ENCODE measurements at regions not wholly inside any gene's neighbourhood (a gene's known extent, or its start where the extent isn't known, plus 50 kb on each side); places are given as distances from the start of the nearest gene placed in this dataset.
A peak's percentile ranks its signal among the peaks of the same experiment; 100 is the strongest.

DNA sequence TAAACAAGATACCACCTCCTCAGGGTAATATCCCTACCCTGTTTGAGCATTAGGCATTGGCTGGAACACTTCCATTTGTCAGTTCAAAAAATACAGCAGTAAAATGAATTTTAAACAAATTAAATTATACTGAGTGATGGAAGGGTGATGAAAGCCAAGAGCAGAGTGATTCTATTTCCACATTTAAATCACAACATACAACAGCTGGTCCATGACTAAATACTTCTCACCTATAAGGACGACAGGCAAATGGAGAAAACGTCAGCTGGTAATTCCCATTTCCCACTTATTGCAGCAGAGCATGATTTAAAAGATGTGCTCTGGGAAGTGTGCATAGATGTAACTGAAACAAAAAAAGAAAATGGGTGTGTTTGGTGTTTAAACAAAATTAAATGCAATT lies 543.6 kb upstream of the DAB2 start:
- no peak for DNase-seq (ENCODE audit: low read depth)

DNA sequence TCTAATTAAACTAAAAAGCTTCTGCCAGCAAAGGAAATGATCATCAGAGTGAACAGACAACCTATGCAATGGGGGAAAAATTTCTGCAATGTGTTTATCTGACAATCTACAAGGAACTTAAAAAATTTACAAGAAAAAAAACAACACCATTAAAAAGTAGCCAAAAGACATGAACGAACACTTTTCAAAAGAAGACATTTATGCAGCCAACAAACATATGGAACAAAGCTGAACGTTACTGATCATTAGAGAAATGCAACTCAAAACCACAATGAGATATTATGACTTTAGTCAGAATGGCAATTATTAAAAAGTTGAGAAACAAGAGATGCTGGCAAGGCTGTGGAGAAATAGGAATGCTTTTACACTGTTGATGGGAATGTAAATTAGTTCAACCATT lies 530.4 kb upstream of the DAB2 start:
- no peak for DNase-seq (ENCODE audit: low read depth)

DNA sequence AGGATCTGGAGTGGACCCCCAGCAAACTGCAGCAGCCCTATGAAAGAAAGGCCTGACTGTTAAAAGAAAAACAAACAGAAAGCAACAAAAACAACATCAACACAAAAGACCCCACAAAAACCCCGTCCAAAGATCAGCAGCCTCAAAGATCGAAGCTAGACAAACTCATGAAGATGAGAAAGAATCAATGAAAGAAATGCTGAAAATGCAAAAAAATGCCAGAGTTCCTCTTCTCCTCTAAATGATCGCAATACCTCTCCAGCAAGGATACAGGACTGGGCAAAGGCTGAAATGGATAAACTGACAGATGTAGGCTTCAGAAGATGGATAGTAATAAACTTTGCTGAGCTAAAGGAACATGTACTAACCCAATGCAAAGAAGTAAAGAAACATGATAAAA lies 526.3 kb upstream of the DAB2 start:
- no peak for DNase-seq (ENCODE audit: low read depth)

DNA sequence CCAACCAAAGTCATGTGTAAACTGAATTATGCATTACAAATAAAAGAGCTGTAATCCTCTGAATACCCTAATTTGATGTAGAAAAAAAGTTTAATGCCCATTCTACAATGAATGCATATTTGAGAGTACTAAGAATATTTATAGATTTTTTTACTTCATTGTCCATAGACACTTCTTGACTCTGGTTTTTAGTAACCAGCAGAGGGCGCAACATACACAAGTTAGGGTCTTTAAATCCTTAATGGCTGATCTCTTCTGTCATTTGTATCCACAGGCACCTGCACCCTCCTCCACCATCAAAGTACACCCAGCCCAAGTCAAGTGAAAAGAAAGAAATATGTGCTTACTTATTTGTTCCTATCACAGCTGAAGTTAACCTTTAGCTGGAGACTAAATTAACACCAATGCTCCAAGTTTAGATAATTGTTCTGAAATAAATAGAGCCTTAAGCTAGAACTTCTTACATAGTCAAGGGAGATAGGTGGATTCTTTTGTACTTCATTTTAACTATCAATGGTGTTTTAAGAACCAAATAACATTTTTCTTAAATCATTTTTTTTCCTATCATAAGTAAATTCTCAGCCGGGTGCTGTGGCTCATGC lies 524.2 kb upstream of the DAB2 start:
- DNase-seq (ENCODE audit: low read depth), result peak; percentile 84

- DNase-seq (ENCODE audit: low read depth), result no peak
Observed at GRCh38 chr5:39948341-39948740, 523.6 kb upstream of the DAB2 start.

- peak; percentile 17 for DNase-seq (ENCODE audit: low read depth)
Observed at GRCh38 chr5:39947657-39948056, 522.9 kb upstream of the DAB2 start.

DNA sequence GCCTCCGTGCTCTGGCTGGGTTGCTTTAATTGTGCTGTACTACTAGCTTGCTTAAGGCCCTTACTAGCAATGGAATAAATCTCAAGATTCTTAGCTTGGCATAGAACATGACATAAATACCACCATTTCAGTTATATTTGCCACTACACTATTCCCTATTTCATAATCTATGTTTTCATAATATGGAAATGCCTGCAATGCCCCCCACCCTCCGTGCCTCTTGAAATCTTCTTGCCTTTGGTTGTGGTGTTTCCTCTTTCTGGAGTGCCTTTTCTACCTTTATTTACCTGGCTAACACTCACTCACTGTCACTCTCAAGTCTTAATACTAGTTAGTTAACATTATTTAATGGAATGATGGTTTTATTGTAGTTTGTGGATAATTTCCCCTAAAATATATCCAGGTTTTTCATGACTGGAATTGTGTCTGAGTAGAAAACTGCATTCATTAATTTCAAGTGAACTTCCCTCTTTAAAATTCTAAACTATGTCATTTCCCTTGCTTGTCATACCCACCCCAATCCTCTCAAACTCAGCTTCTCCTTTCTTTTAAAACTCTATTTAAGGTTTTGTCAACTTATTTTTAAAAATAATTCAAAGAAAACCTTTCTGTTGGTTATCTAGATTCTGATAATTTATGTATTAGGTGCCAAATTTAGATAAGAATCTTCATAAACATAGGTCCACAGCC lies 521.7 kb upstream of the DAB2 start:
- DNase-seq (ENCODE audit: low read depth), result no peak

DNA sequence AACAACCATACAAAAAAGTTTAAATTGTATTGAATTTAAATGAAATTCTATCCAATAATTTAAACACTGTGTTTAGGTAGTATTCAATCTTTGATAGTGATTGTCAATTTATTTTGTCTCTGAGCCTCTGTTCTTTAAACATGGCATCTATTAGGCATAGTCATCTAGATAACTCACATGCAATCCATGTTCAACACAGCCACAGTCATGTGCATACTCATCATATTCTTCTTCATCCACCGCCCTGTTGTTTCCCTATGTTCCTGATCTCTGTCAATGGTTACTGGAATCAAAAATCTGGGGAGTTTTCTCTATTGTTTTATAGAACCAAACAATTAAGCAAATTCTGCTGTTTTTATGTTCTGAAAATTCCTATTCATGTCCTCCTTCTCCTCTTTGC lies 521.1 kb upstream of the DAB2 start:
- DNase-seq (ENCODE audit: low read depth), result no peak

DNA sequence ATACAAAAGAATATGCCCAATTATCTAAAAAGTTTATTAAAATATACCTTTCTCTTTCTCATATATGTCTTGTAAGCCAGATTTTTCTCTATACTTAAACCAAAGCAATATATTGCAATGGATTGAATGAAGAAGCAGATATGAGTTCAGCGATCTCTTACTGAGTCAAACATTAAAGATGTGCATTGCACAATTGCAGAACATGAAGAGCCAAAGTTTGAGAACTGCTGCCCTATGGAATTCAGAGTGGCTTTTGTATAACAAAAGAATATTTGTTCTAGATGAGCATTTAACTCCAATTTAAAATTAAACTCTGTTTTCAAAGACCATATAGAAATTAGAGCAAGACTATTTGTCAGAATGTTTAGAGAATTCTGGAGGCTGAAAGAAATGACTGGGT lies 519.0 kb upstream of the DAB2 start:
- no peak for DNase-seq (ENCODE audit: low read depth)

- no peak for DNase-seq (ENCODE audit: low read depth)
Observed at GRCh38 chr5:39942606-39943005, 517.8 kb upstream of the DAB2 start.

- no peak for DNase-seq (ENCODE audit: low read depth)
Observed at GRCh38 chr5:39941416-39941815, 516.6 kb upstream of the DAB2 start.

- DNase-seq (ENCODE audit: low read depth), result no peak
Observed at GRCh38 chr5:39934830-39935229, 510.1 kb upstream of the DAB2 start.

DNA sequence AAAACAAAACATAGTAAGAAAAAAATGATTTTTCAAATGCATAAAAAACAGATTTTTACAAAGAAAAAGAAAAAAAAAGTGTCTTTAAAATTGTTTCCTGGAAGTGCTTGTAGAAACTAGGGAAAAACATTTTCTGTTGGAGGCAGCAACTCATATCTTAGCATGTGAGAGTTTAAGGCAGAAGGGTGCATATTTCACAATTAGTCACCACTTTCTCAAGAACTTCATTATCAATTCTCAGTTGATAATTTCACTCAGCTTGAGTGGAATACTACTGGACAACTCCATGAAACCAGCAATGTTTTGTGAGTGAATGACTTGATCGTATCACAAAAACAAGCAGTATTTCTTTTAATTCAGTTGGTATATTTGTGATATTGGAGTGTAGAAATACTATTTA lies 508.3 kb upstream of the DAB2 start:
- DNase-seq (ENCODE audit: low read depth), result no peak

- no peak for DNase-seq (ENCODE audit: low read depth)
Observed at GRCh38 chr5:39928709-39929108, 503.9 kb upstream of the DAB2 start.

- no peak for DNase-seq (ENCODE audit: low read depth)
Observed at GRCh38 chr5:39919876-39920275, 495.1 kb upstream of the DAB2 start.

- no peak for DNase-seq (ENCODE audit: low read depth)
Observed at GRCh38 chr5:39912906-39913305, 488.1 kb upstream of the DAB2 start.

- peak; percentile 67 for DNase-seq (ENCODE audit: low read depth)
Observed at GRCh38 chr5:39907267-39907951, 482.6 kb upstream of the DAB2 start.

- DNase-seq (ENCODE audit: low read depth), result peak; percentile 66
Observed at GRCh38 chr5:39906146-39906545, 481.4 kb upstream of the DAB2 start.

- no peak for DNase-seq (ENCODE audit: low read depth)
Observed at GRCh38 chr5:39905356-39905755, 480.6 kb upstream of the DAB2 start.

DNA sequence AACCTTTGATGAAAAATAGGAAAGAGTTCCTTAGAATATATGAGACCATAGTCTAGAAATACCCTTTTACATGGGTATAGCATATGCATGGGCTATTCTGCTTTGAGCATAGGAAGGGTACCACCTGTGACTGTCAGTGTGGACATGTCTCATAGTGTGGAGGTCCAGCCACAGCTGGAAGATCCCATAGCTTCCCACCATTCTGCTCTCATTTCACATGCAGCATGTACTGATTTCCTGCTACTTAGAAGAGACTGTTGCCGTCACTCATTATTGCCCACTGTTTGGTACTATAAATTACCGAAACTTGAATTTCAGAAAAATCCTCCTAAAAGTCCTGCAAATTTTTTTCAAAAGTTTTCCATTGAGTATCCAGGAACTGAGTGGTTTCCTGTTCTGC lies 477.8 kb upstream of the DAB2 start:
- no peak for DNase-seq (ENCODE audit: low read depth)

DNA sequence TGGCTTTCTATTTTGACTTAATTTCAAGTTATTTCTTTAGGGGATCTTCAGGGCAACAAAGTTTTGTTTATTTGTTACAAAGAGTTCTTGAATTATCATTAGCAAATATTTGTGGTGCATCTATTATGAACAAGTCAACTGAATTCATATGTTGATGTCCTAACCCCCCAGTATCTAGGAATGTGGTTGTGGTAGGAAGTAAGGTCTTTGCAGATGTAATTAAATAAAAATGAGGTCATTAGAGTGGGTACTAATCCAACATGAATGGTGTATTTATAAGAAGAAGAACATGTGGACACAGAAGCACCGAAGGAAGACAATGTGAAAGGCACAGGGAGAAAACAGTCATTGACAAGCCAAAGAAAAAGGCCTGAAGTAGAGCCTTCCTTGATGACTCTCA lies 474.0 kb upstream of the DAB2 start:
- DNase-seq (ENCODE audit: low read depth), result no peak

DNA sequence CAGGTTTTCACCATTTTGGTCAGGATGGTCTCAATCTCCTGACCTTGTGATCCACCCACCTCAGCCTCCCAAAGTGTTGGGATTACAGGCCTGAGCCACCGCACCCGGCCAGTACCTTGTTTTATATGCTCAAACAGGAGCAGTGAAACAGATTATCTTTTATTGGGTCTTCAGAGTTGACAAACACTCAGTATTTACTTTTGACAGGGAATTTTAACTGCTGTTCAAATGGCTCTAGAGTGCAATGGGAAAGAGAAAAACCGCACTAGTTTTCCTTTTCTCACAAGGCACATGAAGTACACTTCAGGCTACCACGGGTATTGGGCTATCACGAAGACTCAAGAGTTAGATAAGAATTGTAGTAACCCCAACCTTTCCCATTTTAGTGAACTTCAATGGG lies 471.9 kb upstream of the DAB2 start:
- DNase-seq (ENCODE audit: low read depth), result no peak

DNA sequence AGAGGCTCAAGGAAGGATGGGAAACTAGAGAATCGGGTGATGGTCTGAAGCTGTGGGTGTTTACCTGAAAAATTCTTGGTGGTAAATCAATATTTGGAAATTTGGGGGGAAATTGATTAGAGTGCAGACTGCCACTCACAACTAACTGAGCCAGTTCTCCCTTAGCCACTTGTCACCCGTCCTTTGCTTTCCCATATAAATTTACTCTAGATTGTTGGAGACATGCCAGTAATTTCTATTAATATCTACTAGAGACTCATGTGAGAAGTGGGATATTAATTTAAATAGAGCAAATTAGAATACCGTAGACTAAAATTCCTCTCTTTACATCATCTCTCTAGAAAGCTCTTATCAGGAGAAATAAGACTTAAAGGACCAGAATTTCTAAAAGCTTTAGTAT lies 471.3 kb upstream of the DAB2 start:
- no peak for DNase-seq (ENCODE audit: low read depth)

DNA sequence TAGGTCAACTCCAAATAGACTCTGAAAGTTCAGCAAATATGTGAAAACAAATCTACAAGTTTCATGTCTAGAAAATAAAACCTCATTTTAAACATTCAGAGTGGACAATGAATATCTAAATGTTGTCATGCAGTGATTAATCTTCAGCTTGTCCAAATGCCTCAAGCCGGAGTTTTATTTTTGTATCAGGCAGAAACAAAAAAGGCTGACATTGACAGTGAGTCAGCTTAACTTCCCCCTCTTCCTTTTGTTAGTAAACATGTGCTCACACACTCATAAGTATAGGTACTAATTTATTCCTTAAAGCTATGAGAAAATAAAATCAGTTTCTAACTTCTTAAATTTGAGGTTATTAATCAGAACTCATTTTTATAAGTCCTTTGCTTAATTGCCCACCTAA lies 467.9 kb upstream of the DAB2 start:
- peak; percentile 62 for DNase-seq (ENCODE audit: low read depth)
